ACC112 (cell line): ENCODE measurements at regions not wholly inside any gene's neighbourhood (a gene's known extent, or its start where the extent isn't known, plus 50 kb on each side); places are given as distances from the start of the nearest gene placed in this dataset.

ENCODE experiments used
- H2AFZ ChIP-seq: fragments of 200-600 bp; sonication (generic); one replicate; pipeline ENCODE4 v1.6.0; 2017; ENCODE audit warnings: antibody characterized with exemption, low read length; ENCODE audit not compliant: unreplicated experiment
- H3K27ac ChIP-seq: fragments of 200-600 bp; sonication (generic); 2 replicates; pipeline ENCODE4 v1.5.1; 2014; ENCODE audit warnings: low read depth, mild to moderate bottlenecking, antibody characterized with exemption, low read length, moderate library complexity
- H3K27me3 ChIP-seq: fragments of 200-600 bp; sonication (generic); 2 replicates; pipeline ENCODE4 v1.6.1; 2014; ENCODE audit warnings: mild to moderate bottlenecking, antibody characterized with exemption, low read length, moderate library complexity, mixed read lengths; ENCODE audit not compliant: insufficient read depth
- H3K36me3 ChIP-seq: fragments of 200-600 bp; sonication (generic); 2 replicates; pipeline ENCODE4 v1.6.1; 2016; ENCODE audit warnings: mild to moderate bottlenecking, antibody characterized with exemption, low read length, moderate library complexity, mixed read lengths; ENCODE audit not compliant: insufficient read depth
- H3K4me1 ChIP-seq: fragments of 200-600 bp; sonication (generic); one replicate; pipeline ENCODE4 v1.6.1; 2016; ENCODE audit warnings: low read length, mixed read lengths; ENCODE audit not compliant: insufficient read depth, unreplicated experiment, control insufficient read depth
- H3K4me3 ChIP-seq: fragments of 200-600 bp; sonication (generic); 2 replicates; pipeline ENCODE4 v1.5.1; 2014; ENCODE audit warnings: mild to moderate bottlenecking, low read depth, low read length
- H3K79me2 ChIP-seq: fragments of 200-600 bp; sonication (generic); one replicate; pipeline ENCODE4 v1.6.0; 2016; ENCODE audit warnings: low read length; ENCODE audit not compliant: control insufficient read depth, unreplicated experiment, insufficient read depth

GRCh38 chr2:8547284-8548064 lies 134.4 kb upstream of the ID2 start:
- H2AFZ ChIP-seq: no peak overlapping the region
- H3K27ac ChIP-seq: no peak overlapping the region
- H3K27me3 ChIP-seq: no peaks in the 10 kb centered on the region
- H3K36me3 ChIP-seq: no peaks in the 10 kb centered on the region
- no peaks in the 10 kb centered on the region for H3K79me2 ChIP-seq
- no peak overlapping the region for H3K4me3 ChIP-seq
- peaks cover 14% of the 10 kb centered on the region for H3K4me1 ChIP-seq

GRCh38 chr2:8548065-8548618 lies 133.7 kb upstream of the ID2 start:
- no peak overlapping the region for H2AFZ ChIP-seq
- peaks cover 11% of the 10 kb centered on the region for H3K4me1 ChIP-seq
- no peak overlapping the region for H3K27ac ChIP-seq
- H3K36me3 ChIP-seq: no peaks in the 10 kb centered on the region
- H3K27me3 ChIP-seq: no peaks in the 10 kb centered on the region
- H3K79me2 ChIP-seq: no peaks in the 10 kb centered on the region
- H3K4me3 ChIP-seq: no peak overlapping the region

- H3K4me3 ChIP-seq: no peak overlapping the region
- no peaks in the 10 kb centered on the region for H3K27me3 ChIP-seq
- H2AFZ ChIP-seq: no peak overlapping the region
- peaks cover 6% of the 10 kb centered on the region for H3K4me1 ChIP-seq
- H3K36me3 ChIP-seq: no peaks in the 10 kb centered on the region
- H3K27ac ChIP-seq: no peak overlapping the region
- no peaks in the 10 kb centered on the region for H3K79me2 ChIP-seq
Measured at GRCh38 chr2:8548619-8549150, 133.2 kb upstream of the ID2 start.

- Histone ChIP-seq H3K79me2 (no peaks in the 10 kb centered on the region), H3K27ac (no peak overlapping the region), H3K4me3 (no peak overlapping the region), H3K4me1 (no peaks in the 10 kb centered on the region), H3K36me3 (no peaks in the 10 kb centered on the region), H2AFZ (no peak overlapping the region), H3K27me3 (no peaks in the 10 kb centered on the region; the same call in 1 of the 2 replicates)
Measured at GRCh38 chr2:8549273-8549922, 132.5 kb upstream of the ID2 start.

- Histone ChIP-seq H3K27me3 (no peaks in the 10 kb centered on the region; the same call in 1 of the 2 replicates), H2AFZ (no peak overlapping the region), H3K79me2 (no peaks in the 10 kb centered on the region), H3K36me3 (no peaks in the 10 kb centered on the region), H3K4me1 (no peaks in the 10 kb centered on the region), H3K4me3 (no peak overlapping the region), H3K27ac (no peak overlapping the region)
Measured at GRCh38 chr2:8549942-8550341, 131.9 kb upstream of the ID2 start.

GRCh38 chr2:8550481-8550880 lies 131.4 kb upstream of the ID2 start:
- H2AFZ ChIP-seq: no peak overlapping the region
- H3K79me2 ChIP-seq: no peaks in the 10 kb centered on the region
- no peaks in the 10 kb centered on the region; the same call in 1 of the 2 replicates for H3K27me3 ChIP-seq
- no peak overlapping the region for H3K27ac ChIP-seq
- H3K4me1 ChIP-seq: no peaks in the 10 kb centered on the region
- no peaks in the 10 kb centered on the region for H3K36me3 ChIP-seq
- H3K4me3 ChIP-seq: no peak overlapping the region

GRCh38 chr2:8550937-8551621 lies 130.8 kb upstream of the ID2 start:
- no peak overlapping the region for H3K4me3 ChIP-seq
- no peaks in the 10 kb centered on the region for H3K4me1 ChIP-seq

GRCh38 chr2:8551622-8552074 lies 130.2 kb upstream of the ID2 start:
- Histone ChIP-seq H3K27me3 (no peaks in the 10 kb centered on the region; the same call in 1 of the 2 replicates), H3K27ac (no peak overlapping the region), H3K4me3 (no peak overlapping the region), H3K36me3 (no peaks in the 10 kb centered on the region), H2AFZ (no peak overlapping the region), H3K4me1 (no peaks in the 10 kb centered on the region), H3K79me2 (no peaks in the 10 kb centered on the region)

More at GRCh38 chr2:8550937-8551621, 130.8 kb upstream of the ID2 start:
- Histone ChIP-seq H3K79me2 (no peaks in the 10 kb centered on the region), H2AFZ (no peak overlapping the region), H3K36me3 (no peaks in the 10 kb centered on the region), H3K27ac (no peak overlapping the region), H3K27me3 (no peaks in the 10 kb centered on the region; the same call in 1 of the 2 replicates)

GRCh38 chr2:8552293-8552801 lies 129.5 kb upstream of the ID2 start:
- Histone ChIP-seq H3K4me3 (no peak overlapping the region), H3K36me3 (no peaks in the 10 kb centered on the region), H3K79me2 (no peaks in the 10 kb centered on the region), H3K27ac (no peak overlapping the region), H3K4me1 (no peaks in the 10 kb centered on the region), H2AFZ (no peak overlapping the region), H3K27me3 (no peaks in the 10 kb centered on the region; the same call in 1 of the 2 replicates)

GRCh38 chr2:8553643-8554042 lies 128.2 kb upstream of the ID2 start:
- Histone ChIP-seq H3K27me3 (peaks cover 1% of the 10 kb centered on the region; the same call in 1 of the 2 replicates), H3K79me2 (no peaks in the 10 kb centered on the region), H3K27ac (no peak overlapping the region), H3K36me3 (no peaks in the 10 kb centered on the region), H3K4me1 (no peaks in the 10 kb centered on the region), H3K4me3 (no peak overlapping the region), H2AFZ (no peak overlapping the region)
